NCI-H748 treated with DMSO at 0.1 percent for 48 hours (cell line): ENCODE measurements at regions not wholly inside any gene's neighbourhood (a gene's known extent, or its start where the extent isn't known, plus 50 kb on each side); places are given as distances from the start of the nearest gene placed in this dataset.

ENCODE experiments used
- DNase-seq: peaks from one replicate; lab custom pipeline; 2025; lab: John Stamatoyannopoulos, UW

- DNase-seq, result no peak
These were observed 1145.3 kb upstream of the B3GALT2 start for GRCh38 chr1:194331758-194332157.

GRCh38 chr1:194322751-194323150 is 1136.3 kb upstream of the B3GALT2 start:
- DNase-seq, result no peak

DNA sequence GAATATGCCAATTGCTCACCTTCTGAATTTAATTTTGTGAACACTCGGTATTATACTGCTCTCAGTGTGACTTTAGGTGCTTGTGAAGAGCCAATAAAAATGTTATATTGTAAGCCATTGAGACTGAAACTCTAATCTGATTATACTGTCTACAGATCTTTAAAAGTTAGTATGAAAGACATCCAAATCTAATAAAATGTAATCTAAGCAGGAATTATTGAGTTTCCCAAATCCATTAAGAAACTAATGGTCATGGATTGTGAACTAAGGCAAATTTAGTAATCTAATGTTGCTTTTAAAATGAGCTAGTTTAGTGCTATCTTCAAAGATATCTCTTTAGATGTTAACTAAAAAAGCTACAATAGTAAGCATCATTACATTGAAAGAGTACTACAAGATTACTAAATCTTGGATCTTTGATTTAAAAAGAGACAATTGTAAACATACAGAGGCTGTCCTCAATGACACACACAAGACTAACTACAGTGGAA is 1132.4 kb upstream of the B3GALT2 start:
- DNase-seq, result no peak

- DNase-seq, result no peak
These were observed 1123.3 kb upstream of the B3GALT2 start for GRCh38 chr1:194309697-194310096.

GRCh38 chr1:194309269-194309668 is 1122.9 kb upstream of the B3GALT2 start:
- no peak for DNase-seq

DNA sequence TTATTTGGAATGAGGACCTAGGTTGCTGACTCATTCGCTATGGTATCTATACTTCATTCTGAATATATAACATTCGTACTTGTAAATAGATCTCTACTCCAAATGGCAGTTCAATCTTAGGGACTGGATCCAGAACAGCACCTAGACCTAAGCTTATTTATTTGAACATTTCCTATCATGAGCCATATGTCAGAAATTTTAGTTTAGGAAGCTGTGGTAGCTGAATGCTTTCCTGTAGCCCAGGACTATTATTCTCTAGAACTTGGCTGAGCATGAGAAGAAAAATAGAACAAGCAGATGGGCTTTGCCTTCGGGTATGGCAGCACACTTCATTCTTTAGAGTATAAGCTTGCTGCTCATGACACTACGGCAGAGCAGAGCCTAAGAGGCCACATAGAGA is 1114.4 kb upstream of the B3GALT2 start:
- no peak for DNase-seq

GRCh38 chr1:194300340-194300739 is 1113.9 kb upstream of the B3GALT2 start:
- no peak for DNase-seq

DNA sequence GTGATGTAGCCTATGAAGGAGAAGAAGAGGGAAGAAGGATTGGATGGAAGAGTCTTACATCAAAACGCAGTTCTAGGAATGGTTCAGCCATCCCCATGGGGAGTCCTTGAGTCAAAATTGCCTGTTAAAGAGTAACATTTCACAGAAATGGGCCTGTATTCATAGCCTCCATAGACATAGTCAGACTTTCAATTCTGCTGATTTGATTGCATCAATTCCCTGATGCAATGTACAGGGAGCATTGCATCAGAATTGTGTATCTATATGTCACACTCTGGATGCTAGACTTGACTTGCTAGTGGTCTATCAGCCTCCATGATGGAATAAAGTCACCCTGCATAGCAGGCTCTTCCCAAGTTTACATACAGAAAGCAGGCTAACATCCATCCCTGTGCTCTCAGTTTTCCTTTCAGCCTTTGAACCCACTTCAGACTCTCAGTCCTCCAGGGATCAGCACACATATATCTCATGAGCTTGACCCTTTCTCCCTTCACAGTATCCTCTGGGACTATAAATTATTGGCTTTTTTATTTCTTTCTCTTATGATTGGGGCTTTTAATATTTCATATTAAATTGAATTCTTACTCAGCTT is 1111.7 kb upstream of the B3GALT2 start:
- no peak for DNase-seq

- no peak for DNase-seq
These were observed 1110.7 kb upstream of the B3GALT2 start for GRCh38 chr1:194297094-194297493.

- DNase-seq, result no peak
These were observed 1109.8 kb upstream of the B3GALT2 start for GRCh38 chr1:194296201-194296600.

DNA sequence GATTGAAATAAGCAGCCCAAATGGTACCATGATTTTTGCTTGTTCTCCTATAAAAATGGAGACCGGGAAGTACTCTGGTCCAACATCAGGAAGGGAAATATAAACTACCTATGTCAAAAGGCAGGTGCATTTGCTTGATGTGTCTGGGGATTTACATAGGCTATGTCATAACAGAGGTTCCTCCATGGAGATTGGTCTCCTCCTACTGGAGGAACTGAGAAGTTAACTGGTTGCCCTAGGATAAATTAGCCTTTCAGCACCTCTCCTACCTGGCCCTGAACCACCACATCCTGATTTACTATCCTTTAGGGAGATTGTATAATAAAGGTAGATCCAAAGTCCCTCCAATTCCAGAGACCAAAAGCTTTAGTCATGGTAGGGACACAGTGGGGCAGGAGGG is 1109.3 kb upstream of the B3GALT2 start:
- peak; percentile 50 for DNase-seq

DNA sequence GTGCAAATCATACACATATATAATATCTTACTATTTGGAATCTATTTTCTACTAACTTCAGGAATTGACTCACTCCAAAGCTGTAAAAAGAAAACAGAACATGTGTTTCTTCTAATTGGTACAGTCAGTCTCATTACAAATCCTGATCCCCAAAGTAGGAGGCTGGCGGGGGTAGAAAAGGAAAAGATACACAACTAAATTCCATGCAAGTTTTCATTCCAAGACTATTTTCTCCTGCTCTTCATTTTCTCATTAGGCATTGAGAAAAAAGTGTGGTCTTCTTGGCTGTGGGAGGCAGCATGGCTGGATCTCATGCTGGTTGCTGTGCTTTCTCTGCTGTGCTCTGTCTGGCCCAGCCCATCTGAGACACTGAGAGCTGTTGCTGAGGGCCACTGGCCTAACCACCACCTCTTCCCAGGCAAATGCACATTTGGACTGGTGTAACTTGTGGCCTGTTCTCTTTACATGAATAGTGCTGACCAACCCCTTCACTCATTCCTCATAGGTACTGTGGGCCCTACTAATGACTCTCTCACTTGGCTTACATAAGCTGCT is 1107.5 kb upstream of the B3GALT2 start:
- DNase-seq, result no peak

DNA sequence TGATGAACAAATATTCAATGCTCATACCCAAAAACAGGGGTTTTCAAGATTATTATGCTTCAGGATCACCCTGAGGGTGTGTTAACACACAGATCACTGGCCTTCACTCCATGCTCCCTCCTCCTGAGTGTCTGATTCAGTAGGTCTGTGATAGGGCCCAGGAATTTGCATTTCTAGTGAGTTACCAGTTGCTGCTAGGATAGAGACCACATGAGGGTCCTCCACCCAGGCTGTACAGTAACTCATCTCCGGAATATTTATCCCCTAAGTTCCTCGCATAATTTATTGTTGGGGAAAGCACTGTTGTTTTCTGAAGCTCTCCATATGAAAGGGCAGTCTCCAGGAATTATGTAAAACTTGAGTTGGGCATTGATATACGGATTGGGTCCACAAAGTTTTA is 1106.6 kb upstream of the B3GALT2 start:
- DNase-seq, result no peak

DNA sequence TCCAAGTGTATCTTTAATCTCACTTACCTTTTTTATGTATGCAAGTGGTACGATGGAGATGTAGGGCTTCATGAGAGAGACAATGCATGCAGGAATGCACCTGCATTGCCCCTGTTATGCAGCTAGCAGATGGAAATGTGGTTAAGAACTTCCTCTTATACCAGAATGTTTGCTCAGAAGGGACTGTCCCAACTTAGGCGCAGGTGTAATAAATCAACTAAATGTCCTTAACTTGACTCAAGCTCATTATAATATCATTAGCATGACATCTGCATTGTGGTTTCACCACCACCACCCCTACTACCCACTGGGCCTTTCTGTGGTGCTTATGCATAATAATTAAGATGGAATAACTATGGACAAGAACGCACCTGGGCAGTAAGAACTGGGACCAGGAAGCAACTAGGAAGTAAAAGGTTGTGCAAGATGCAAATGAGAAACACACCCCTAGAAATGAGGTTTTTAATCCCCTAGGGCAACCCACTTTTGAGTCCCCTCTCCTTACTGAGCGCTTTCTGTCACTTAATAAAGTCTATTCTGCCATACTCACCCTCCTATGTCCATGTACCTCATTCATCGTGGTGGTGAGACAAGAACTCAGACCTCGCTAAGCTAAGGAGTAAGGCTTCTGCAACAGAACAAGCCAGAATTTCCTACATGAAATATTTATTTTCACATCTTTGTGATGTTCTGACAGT is 1103.3 kb upstream of the B3GALT2 start:
- DNase-seq, result no peak

DNA sequence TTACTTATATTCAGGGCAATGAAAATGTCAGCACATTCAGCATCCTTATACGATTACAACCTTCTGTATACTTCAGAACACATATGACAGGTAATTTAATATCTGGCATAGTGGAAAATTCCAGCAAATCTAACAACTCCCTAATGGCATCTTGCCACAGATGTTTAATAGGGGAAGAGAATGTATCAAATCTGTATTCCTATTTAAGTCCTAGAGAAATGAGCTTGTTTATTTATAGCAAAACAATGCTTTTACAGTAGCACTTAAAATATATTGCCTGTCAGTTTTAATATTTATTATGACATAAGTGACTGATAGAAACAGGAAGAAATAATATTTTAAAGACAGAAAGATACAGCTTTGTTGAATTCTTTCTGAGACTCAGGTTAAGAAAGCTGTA is 1101.8 kb upstream of the B3GALT2 start:
- DNase-seq, result no peak

GRCh38 chr1:194281376-194281775 is 1095.0 kb upstream of the B3GALT2 start:
- DNase-seq, result no peak

GRCh38 chr1:194280463-194280862 is 1094.0 kb upstream of the B3GALT2 start:
- DNase-seq, result no peak

GRCh38 chr1:194279975-194280374 is 1093.6 kb upstream of the B3GALT2 start:
- DNase-seq, result no peak

DNA sequence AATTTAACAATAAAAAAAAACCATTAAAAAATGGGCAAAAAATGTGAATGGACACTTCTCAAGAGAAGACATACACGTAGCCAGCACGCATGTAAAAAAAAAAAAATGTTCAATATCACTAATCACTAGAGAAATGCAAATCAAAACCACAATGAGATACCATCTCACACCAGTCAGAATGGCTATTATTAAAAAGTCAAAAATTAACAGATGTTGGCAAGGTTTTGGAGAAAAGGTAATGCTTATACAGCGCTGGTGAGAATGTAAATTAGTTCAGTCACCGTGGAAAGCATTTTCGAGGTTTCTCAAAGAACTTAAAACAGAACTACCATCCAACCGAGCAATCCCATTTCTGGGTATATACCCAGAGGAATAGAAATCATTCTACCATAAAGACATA is 1091.5 kb upstream of the B3GALT2 start:
- no peak for DNase-seq

GRCh38 chr1:194273660-194274059 is 1087.2 kb upstream of the B3GALT2 start:
- DNase-seq, result no peak

- no peak for DNase-seq
These were observed 1082.4 kb upstream of the B3GALT2 start for GRCh38 chr1:194268839-194269238.

DNA sequence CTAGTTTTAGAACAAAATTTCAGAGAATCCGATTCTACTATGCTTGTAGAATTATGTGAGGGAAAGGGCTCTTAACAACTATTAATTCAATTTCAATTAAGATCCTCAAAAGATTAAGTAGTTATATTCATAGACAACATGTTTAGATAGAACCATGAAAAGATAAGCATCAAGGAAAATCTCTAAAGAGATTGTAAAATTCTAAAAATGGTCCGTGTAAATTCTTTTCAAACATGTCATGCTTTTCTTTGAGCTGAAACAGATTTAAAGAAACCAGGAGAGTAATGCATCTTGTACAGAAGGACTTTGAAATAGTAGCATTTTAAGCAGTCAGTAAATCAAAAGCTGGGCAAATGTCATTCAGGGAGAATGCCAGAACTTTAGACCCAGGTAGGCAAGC is 1080.6 kb upstream of the B3GALT2 start:
- no peak for DNase-seq

- no peak for DNase-seq
These were observed 1069.6 kb upstream of the B3GALT2 start for GRCh38 chr1:194256010-194256409.

- no peak for DNase-seq
These were observed 1065.8 kb upstream of the B3GALT2 start for GRCh38 chr1:194252199-194252598.
